BJ (cell line): ENCODE measurements at regions not wholly inside any gene's neighbourhood (a gene's known extent, or its start where the extent isn't known, plus 50 kb on each side); places are given as distances from the start of the nearest gene placed in this dataset.

Experiments
- CTCF ChIA-PET: fragments of 350-600 bp; formaldehyde crosslinking; extraction: SDS; loops from one replicate; lab custom pipeline; 2021; ENCODE audit warnings: antibody characterized with exemption, inconsistent platforms; lab: Yijun Ruan, JAX
- POLR2A ChIA-PET: fragments of 300-600 bp; sonication (Branson Sonifier 250); formaldehyde crosslinking; extraction: SDS; loops from one replicate; lab custom pipeline; 2021; ENCODE audit warnings: antibody characterized with exemption; lab: Charles Lee
- DNase-seq: peaks from one replicate; pipeline ENCODE4 v3.0.0-alpha.2; 2011; ENCODE audit warnings: low read depth
- H3K27me3 ChIP-seq: 2 replicates; pipeline ENCODE4 v1.6.0; 2011; ENCODE audit warnings: low read length; ENCODE audit not compliant: control insufficient read depth, insufficient read depth
- H3K36me3 ChIP-seq: 2 replicates; pipeline ENCODE4 v1.5.1; 2011; ENCODE audit warnings: low read length; ENCODE audit not compliant: control insufficient read depth, insufficient read depth
- H3K4me3 ChIP-seq: 2 replicates; pipeline ENCODE4 v1.5.1; 2011; ENCODE audit warnings: low read depth, mild to moderate bottlenecking, control low read depth, low read length
- CTCF ChIP-seq: IDR thresholded peaks from 2 replicates; pipeline ENCODE4 v1.5.1; 2011; ENCODE audit warnings: low read depth, mild to moderate bottlenecking, control low read depth, inconsistent platforms, low read length, moderate library complexity; ENCODE audit not compliant: insufficient read depth

GRCh38 chr7:156224833-156225225 lies 412.6 kb upstream of the SHH start:
- Histone ChIP-seq H3K36me3 (no peaks in the 10 kb centered on the region), H3K4me3 (no peak overlapping the region), H3K27me3 (no peaks in the 10 kb centered on the region)
- CTCF ChIA-PET, result no interaction called here
- no peak for TF ChIP-seq CTCF
- DNase-seq, result no peak
- POLR2A ChIA-PET, result no interaction called here

DNA sequence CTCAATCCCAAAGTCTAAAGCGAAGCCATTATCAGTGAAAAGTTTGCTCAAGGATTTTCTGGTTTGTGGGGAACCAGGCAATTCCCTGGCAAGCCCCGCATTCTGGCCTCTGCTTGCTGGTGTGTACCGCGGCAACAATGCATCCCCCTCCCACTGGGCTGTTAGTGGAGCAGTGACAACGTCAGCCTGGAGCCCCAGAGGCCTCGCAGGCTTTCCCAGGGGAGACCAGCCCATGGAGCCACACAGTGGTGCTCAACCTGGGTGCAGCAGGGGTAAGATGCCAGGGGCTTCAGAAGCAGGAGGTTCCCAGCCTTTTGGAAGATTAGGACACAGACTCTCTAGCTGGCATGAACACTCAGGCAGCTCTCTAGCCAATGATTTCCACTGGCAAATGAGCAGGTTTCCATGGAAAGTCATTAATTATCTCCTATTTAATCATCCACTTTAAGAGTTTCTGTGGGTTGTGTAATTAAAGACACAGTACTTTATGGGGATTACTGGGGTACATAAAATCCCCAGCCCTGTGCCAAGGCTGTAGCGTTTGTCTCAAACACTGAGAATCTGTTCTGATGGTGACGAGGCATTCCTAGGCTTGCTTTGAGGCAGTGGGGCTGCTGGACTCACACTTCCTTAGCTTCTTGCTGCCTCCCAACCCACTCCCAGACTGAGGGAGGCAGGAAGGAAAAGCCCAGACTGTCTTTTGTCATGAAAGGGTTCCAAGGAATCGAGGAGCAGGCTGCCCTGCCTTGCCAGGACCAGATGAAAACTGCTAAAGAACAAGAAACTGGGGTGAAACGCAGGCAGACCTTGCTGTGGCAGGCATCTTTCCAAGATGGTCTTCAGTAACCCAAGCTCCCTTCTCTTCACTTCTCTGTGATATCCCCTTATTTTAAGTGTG lies 411.9 kb upstream of the SHH start:
- CTCF ChIA-PET, result interaction anchor here (1.0 kb wide), 1 partner anchor 89 kb away, joined by 3 read pairs; no protein-coding TSS in a partner anchor

GRCh38 chr7:156222611-156223010 lies 410.3 kb upstream of the SHH start:
- TF ChIP-seq CTCF, result no peak
- no peak for DNase-seq
- H3K27me3 ChIP-seq, result no peaks in the 10 kb centered on the region
- H3K36me3 ChIP-seq, result no peaks in the 10 kb centered on the region
- CTCF ChIA-PET, result no interaction called here
- POLR2A ChIA-PET, result no interaction called here
- no peak overlapping the region for H3K4me3 ChIP-seq

More for the DNA sequence above, 411.9 kb upstream of the SHH start:
- POLR2A ChIA-PET, result no interaction called here
- TF ChIP-seq CTCF, result no peak
- no peak for DNase-seq
- H3K27me3 ChIP-seq, result no peaks in the 10 kb centered on the region
- H3K4me3 ChIP-seq, result no peak overlapping the region
- no peaks in the 10 kb centered on the region for H3K36me3 ChIP-seq

DNA sequence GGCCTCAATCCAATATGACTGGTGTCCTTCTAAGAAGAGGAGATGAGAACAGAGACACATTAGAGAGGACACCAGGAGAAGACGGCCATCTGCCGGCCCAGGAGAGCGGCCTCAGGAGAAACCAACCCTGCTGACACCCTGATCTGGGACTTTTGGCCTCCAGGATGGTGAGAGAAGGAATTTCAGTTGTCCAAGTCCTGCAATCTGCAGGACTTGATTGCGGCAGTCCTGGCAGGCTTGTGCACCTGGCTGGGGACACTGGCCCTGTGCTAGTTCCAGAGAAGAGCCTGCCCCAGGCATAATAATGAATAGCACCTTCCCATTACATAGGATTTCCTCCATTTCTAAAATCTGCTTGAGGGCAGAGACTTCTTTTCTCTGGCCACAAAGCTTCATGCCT lies 409.9 kb upstream of the SHH start:
- no peak for DNase-seq
- ChIA-PET POLR2A (no interaction called here), CTCF (no interaction called here)
- Histone ChIP-seq H3K36me3 (no peaks in the 10 kb centered on the region), H3K27me3 (no peaks in the 10 kb centered on the region), H3K4me3 (no peak overlapping the region)
- no peak for TF ChIP-seq CTCF

GRCh38 chr7:156220701-156221100 lies 408.4 kb upstream of the SHH start:
- TF ChIP-seq CTCF, result no peak

More at GRCh38 chr7:156220701-156221100, 408.4 kb upstream of the SHH start:
- ChIA-PET CTCF (no interaction called here), POLR2A (no interaction called here)
- no peaks in the 10 kb centered on the region for H3K36me3 ChIP-seq
- H3K4me3 ChIP-seq, result no peak overlapping the region
- H3K27me3 ChIP-seq, result no peaks in the 10 kb centered on the region
- no peak for DNase-seq
